HG03280 (cell line): ENCODE measurements at regions not wholly inside any gene's neighbourhood (a gene's known extent, or its start where the extent isn't known, plus 50 kb on each side); places are given as distances from the start of the nearest gene placed in this dataset.
"Not testable (repeated sequence)": the region's sequence is repeated elsewhere in the genome, so short reads cannot be mapped to it uniquely, and the experiment has no call there.

Source experiments
- ATAC-seq: cut with Tn5 transposase; IDR thresholded peaks from one replicate; pipeline ENCODE4 v1.9.1; 2021; ENCODE audit warnings: mild to moderate bottlenecking, moderate library complexity; ENCODE audit not compliant: unreplicated experiment

DNA sequence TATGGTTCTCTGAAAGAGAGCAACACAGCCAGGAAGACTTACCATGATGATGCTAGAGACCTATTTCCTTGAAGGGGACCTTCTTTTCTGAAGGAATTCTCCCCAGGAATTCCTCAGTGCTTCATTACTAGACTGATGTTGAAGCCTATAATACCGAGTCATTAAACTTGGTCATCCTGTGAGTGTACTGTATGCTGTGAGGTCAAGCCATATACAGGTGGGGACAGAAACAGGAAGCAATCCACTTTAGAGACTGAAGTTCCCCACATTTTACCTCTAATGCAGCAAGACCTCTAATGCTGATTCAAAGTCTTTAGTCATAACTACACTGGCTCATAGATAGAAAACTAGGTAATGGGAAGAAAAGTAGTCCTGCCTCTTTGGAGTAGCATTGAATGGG is 77.1 kb upstream of the RASEF start:
- no peak for ATAC-seq

DNA sequence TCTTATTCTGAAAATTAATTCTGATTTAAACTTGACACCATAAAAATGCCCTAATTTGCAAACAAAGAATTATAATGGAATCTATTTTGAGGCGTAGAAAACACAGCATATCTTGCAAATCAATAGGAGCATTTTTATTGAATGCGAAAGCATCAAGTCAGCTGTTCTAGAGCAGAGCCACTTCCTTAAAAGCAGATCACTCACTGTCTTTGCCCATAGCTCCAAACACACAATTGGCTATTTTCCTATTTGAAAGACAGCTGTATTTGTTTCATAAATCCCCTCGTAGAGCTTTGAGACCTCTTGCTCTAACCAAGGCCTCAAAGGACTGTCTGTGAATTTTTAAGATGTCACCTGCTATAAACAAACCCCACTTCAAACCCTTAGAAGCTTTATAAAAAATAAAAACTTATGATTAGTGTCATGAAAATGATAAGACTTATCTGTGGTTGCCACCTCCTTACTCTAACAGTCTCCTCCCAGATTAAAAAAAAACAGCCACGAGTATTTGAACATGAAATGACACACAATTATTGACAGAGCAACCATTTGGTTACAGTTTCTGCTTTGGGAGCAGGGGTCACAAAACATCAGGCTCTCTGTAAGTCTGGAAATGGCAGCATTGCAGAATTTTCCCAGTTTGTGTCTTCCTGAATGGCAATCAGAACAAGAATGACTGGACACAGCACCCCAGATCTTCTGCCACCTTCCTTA is 75.6 kb upstream of the RASEF start:
- no peak for ATAC-seq

DNA sequence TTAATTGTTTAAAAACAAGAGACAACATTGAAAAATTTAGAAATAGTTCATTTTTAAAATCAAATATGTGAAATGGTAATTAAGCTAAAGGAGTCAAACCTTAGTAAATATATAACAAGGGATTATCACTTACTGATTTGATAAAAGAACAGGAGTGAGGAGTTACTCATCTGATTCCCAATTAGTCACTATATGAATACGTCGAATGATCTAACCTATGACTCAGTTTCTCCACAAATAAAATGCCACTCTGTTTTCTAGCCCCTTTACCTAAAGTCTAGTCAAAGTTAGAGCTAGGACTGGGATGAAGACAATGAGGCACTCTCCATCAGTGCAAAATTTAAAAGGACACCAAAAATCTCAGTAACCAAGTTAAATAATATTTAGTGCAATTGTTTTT is 70.4 kb upstream of the RASEF start:
- no peak for ATAC-seq

DNA sequence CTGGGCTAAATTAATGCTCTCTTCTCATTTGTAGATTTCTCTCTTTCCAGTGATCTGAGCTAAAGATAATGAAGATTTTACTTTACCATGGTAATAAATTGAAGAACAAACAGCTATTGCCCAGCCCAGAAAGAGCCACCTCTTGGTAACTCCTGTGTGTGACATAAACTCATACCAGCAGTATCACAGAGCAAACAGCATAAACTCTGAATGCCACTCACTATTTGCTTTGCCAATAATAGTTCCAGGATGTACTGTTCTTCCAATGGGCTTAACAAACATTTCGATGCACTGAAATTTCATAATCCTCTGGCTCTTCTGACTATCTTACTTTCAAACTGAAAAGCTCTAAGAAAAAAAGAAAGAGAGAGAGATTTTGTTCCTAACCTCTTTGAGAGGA is 69.8 kb upstream of the RASEF start:
- no peak for ATAC-seq

DNA sequence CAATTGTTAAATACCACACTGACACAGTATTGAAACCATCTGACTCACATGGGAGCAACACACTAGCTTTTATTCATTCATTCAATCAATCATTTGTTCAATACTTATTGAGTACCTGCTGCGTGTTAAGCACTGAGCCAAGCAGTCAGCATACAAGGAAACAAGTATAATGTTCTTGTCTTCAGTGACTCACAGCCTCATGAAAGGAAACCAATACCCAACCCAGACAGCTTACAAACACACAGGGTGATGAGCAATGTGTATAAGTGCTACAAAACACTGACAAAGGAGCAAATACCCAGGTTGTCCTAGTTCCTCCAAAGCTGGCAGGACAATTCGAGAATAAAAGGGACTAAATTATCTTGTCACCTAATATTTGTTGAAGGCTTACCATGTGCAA is 67.6 kb upstream of the RASEF start:
- no peak for ATAC-seq

DNA sequence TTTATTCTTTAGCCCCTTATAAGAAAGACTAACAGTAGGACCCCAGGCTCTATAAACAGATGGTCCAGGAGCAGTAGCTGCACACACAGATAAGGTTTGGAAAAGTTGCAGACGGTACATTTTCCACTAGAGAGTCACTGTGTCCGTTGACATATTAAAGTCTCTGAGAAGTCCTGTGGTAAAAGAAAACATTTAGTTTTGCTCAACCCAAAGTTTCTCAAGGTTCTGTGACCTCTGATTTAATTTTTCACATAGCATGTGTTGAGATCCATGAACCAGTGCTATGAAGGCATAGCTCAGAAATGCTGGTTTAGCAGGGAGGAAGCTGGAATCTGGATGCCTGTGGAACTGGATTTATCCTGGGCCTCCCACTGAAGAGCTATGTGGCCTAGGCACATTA is 62.7 kb upstream of the RASEF start:
- no peak for ATAC-seq

DNA sequence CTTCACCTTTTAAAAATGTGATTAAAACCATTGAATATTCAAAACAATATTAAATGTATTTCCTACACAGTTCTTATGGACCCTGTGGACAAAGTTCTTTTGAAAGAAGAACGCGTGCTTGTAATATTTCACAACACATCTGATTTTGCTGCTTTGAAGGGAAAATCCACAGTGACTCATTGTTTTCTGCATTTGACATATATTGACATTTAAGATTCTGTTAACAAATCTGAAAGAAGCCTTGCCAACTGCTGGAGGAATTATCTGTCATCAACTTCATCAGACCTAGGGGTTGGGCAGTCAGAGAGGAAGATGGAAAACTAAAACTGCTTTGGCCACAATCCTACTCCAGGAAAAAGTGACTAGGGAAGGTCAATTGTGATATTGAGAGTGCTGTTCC is 56.9 kb upstream of the RASEF start:
- no peak for ATAC-seq

DNA sequence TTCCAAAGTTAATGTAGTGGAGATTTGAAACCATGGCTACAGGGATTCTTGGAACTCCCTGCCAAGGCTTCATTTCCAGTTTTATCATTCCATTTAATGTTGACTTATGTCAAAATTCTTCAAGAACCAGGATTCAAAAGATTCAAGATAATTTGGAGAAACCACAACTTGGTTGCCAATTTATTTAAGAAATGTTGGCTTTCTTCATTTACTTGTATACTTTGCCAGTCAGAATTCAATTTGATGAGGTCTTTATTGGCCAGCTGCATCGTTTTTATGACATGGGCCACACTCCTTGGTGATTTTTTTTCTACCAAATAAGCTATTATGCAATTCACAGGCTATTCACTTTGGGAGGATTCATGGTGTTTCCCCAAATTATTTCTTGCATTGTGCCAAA is 53.1 kb upstream of the RASEF start:
- ATAC-seq: no peak

DNA sequence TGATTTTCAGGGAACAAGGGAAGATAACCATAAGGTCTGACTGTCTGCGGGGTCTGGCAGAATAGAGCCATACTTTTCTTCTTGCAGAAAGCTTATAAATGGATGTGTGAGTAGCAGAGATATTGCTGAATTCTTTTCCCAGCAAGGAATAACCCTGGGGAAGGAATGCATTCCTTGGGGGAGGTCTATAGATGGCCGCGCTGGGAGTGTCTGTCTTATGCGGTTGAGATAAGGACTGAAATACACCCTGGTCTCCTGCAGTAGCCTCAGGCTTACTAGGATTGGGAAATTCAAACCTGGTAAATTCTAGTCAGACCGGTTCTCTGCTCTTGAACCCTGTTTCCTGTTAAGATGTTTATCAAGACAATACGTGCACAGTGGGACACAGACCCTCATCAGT is 50.5 kb upstream of the RASEF start:
- not testable (repeated sequence) for ATAC-seq
